Skeletal muscle tissue (tissue), 3 donors: ENCODE measurements at regions not wholly inside any gene's neighbourhood (a gene's known extent, or its start where the extent isn't known, plus 50 kb on each side); places are given as distances from the start of the nearest gene placed in this dataset.

Experiments used
- H3K27ac ChIP-seq: one replicate; pipeline ENCODE4 v1.7.0; 2013; ENCODE audit warnings: mild to moderate bottlenecking, low read depth, low read length, inconsistent platforms
- H3K27me3 ChIP-seq, 3 donors: one replicate each; pipeline ENCODE4 v1.7.0; 2013; ENCODE audit warnings: low read length in 3 of 3; ENCODE audit not compliant: control insufficient read depth in 3 of 3, insufficient read depth in 3 of 3
- H3K36me3 ChIP-seq, 3 donors: one replicate each; pipeline ENCODE4 v1.7.0; 2013; ENCODE audit warnings: low read length in 3 of 3; ENCODE audit not compliant: control insufficient read depth in 3 of 3, insufficient read depth in 3 of 3
- H3K4me1 ChIP-seq, 3 donors: one replicate each; pipeline ENCODE4 v1.7.0; 2013; ENCODE audit warnings: low read length in 3 of 3, mild to moderate bottlenecking in 3 of 3; ENCODE audit not compliant: control insufficient read depth in 3 of 3, insufficient read depth in 3 of 3
- H3K4me3 ChIP-seq, 3 donors: one replicate each; pipeline ENCODE4 v1.7.0; 2013; ENCODE audit warnings: low read length in 3 of 3
- H3K9ac ChIP-seq, 3 donors: one replicate each; pipeline ENCODE4 v1.7.0; 2013; ENCODE audit warnings: low read length in 3 of 3, mild to moderate bottlenecking in 3 of 3, moderate library complexity in 2 of 3, low read depth in 1 of 3
- H3K9me3 ChIP-seq, 3 donors: one replicate each; pipeline ENCODE4 v1.7.0; 2013; ENCODE audit warnings: low read length in 3 of 3; ENCODE audit not compliant: control insufficient read depth in 3 of 3
- donor health status: Osteomylitis.

- H3K27ac ChIP-seq: no peak overlapping the region
These were observed 396.8 kb downstream of the SEC14L1 start for GRCh38 chr17:77537566-77537965.

DNA sequence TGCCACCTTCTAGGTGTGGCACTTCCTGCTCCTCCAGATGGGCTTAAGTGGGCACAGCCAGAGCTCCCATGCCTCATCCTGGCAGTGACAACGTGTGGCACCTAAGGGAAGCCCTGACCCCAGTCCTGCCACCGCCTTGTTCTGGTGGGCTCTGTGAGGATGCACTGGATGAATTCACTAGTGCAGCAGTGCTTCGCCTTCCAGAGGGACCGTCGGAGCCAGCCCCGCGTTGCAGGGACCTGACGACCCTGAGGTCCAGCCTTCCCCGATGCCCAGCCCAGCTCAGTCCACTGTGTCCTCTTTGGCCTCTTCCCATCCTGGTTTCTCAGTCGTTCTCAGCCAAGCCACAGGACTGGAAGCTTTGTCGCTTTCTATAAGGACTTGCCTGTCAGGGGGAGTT is 399.8 kb downstream of the SEC14L1 start:
- no peak overlapping the region for H3K27ac ChIP-seq
- H3K9ac ChIP-seq: no peak overlapping the region
- no peaks in the 10 kb centered on the region for H3K36me3 ChIP-seq
- H3K27me3 ChIP-seq: peaks cover 5 to 14% (median 13%) of the 10 kb centered on the region in 3 donors
- H3K4me1 ChIP-seq: peaks cover 0 to 7% (median 4%) of the 10 kb centered on the region in 3 donors
- no peak overlapping the region for H3K4me3 ChIP-seq
- H3K9me3 ChIP-seq: no peaks in the 10 kb centered on the region

More at GRCh38 chr17:77537566-77537965, 396.8 kb downstream of the SEC14L1 start:
- Histone ChIP-seq H3K27me3 (peaks cover 7 to 15% (median 14%) of the 10 kb centered on the region in 3 donors), H3K4me3 (no peak overlapping the region), H3K9ac (no peak overlapping the region), H3K9me3 (no peaks in the 10 kb centered on the region), H3K36me3 (no peaks in the 10 kb centered on the region), H3K4me1 (peaks cover 0 to 3% (median 2%) of the 10 kb centered on the region in 3 donors)

GRCh38 chr17:77540975-77541374 is 400.2 kb downstream of the SEC14L1 start:
- Histone ChIP-seq H3K4me3 (no peak overlapping the region), H3K4me1 (peaks cover 0 to 7% (median 4%) of the 10 kb centered on the region in 3 donors), H3K9ac (no peak overlapping the region), H3K36me3 (no peaks in the 10 kb centered on the region), H3K9me3 (no peaks in the 10 kb centered on the region), H3K27me3 (peaks cover 3 to 14% (median 12%) of the 10 kb centered on the region in 3 donors), H3K27ac (no peak overlapping the region)

DNA sequence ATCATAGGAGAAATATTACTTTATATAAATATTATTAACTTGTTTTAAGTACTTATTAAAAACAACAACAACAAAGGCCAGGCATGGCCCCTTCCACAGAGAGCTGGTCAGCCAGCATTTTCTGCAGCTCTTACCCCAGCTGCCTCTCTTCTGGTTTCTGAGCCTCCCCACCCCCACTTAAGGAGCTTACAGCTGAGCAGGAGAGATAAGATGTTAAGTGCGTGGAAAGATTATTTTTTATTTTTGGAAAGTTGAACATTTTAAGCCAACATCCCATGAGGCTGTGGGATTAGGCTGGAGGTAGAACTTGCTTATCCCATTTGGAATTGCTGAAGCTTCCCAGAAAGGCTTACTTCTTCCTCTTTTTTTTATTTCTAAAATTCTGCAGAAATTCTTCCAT is 401.2 kb downstream of the SEC14L1 start:
- Histone ChIP-seq H3K27me3 (peaks cover 3 to 14% (median 12%) of the 10 kb centered on the region in 3 donors), H3K4me3 (no peak overlapping the region), H3K27ac (no peak overlapping the region), H3K9ac (no peak overlapping the region), H3K9me3 (no peaks in the 10 kb centered on the region), H3K4me1 (peaks cover 0 to 7% (median 4%) of the 10 kb centered on the region in 3 donors), H3K36me3 (no peaks in the 10 kb centered on the region)

- H3K36me3 ChIP-seq: no peaks in the 10 kb centered on the region
- peaks cover 0 to 7% (median 4%) of the 10 kb centered on the region in 3 donors for H3K4me1 ChIP-seq
- H3K9ac ChIP-seq: no peak overlapping the region
- peaks cover 3 to 14% (median 12%) of the 10 kb centered on the region in 3 donors for H3K27me3 ChIP-seq
- H3K9me3 ChIP-seq: no peaks in the 10 kb centered on the region
- no peak overlapping the region for H3K4me3 ChIP-seq
- H3K27ac ChIP-seq: no peak overlapping the region
These were observed 402.1 kb downstream of the SEC14L1 start for GRCh38 chr17:77542551-77543490.

DNA sequence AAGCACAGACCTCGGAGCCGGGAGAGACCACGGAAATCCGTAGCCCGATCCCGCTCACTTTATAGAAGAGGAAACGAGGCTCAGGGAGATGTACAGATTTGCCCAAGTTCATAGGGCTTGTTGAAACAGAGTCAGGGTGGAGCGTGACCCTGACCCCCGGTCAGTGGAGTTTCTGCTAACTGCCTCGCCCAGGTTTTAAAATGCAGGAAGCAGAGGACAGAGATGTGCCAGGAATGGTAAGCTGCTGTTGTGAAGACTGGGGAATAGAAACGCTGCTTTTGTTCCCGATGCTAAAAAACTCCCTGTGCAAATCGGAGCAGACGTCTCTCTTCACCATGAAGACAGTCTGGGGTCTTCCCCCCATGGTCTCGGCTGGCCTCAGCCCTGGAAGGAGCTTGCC is 403.0 kb downstream of the SEC14L1 start:
- Histone ChIP-seq H3K36me3 (no peaks in the 10 kb centered on the region), H3K4me3 (no peak overlapping the region), H3K27ac (no peak overlapping the region), H3K27me3 (peaks cover 3 to 14% (median 9%) of the 10 kb centered on the region in 3 donors), H3K4me1 (peaks cover 0 to 7% (median 4%) of the 10 kb centered on the region in 3 donors), H3K9ac (no peak overlapping the region), H3K9me3 (no peaks in the 10 kb centered on the region)

DNA sequence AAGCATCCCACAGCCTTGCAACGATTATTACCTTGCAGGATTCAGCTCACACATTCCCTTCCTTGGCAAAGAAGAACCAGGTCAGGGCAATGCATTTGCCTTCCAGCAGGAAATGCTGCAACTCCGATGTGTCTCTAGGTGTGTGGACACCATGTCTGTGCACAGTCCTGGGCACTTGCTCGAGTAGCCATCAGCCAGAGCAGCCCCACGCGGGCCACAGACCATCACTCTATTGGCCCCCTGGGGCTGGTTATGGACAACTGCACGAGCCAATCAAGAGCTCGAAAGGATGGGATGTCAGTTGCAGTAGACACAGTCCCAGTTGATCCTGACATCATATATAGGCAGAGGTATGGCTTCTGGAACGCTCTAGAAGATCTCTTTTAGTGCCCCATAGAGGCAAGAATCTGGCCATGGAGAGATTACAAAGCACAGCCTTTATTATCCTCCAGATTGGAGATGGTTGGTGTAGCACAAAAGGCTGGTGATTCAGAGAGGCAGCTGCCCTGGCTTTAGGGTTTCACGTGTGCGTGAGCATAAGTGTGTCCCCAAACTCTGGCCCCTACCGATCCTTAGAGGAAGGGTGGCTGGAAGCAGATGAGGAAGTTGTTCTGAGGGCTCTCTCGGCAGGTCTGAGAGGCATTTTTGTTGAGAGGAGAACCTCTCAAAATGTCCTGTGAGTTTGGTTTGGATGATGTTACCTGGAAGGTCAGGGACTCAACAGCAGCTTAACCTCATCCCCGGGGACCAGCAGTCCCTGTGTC is 403.8 kb downstream of the SEC14L1 start:
- Histone ChIP-seq H3K9ac (no peak overlapping the region), H3K4me3 (no peak overlapping the region), H3K27ac (no peak overlapping the region), H3K4me1 (peaks cover 0 to 7% (median 4%) of the 10 kb centered on the region in 3 donors), H3K36me3 (no peaks in the 10 kb centered on the region), H3K9me3 (no peaks in the 10 kb centered on the region), H3K27me3 (peaks cover 3 to 14% (median 9%) of the 10 kb centered on the region in 3 donors)

DNA sequence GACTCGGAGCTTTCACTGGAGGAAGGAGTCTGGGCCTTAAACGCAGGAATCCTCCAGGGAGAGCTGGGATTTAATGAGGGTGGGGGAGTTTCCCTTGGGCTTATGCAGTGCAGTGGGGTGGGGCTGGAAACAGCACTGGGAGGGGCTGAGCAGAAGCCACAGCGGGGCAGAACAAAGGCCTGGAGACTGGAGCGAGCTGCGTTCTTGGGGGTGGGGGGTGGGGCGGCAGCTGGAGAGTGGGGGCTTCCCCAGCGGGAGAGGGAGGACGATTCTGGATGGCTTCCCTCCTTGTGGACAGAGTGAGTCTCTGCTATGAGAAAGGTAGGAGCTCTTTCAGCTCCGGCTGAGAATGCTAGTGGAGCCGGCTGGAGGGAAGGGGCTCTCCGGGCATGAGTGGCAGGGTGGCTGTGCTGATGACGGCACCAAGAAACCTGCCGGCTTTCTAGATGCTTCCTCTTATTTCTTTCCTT is 406.0 kb downstream of the SEC14L1 start:
- Histone ChIP-seq H3K9ac (no peak overlapping the region), H3K27me3 (no peaks in the 10 kb centered on the region), H3K9me3 (no peaks in the 10 kb centered on the region), H3K27ac (no peak overlapping the region), H3K36me3 (no peaks in the 10 kb centered on the region), H3K4me1 (peaks cover 0 to 7% (median 4%) of the 10 kb centered on the region in 3 donors), H3K4me3 (no peak overlapping the region)

- peaks cover 0 to 3% (median 0%) of the 10 kb centered on the region in 3 donors for H3K4me1 ChIP-seq
- H3K36me3 ChIP-seq: no peaks in the 10 kb centered on the region
- no peaks in the 10 kb centered on the region for H3K9me3 ChIP-seq
- no peak overlapping the region for H3K9ac ChIP-seq
- no peak overlapping the region for H3K4me3 ChIP-seq
- no peak overlapping the region for H3K27ac ChIP-seq
- H3K27me3 ChIP-seq: no peaks in the 10 kb centered on the region
These were observed 408.2 kb downstream of the SEC14L1 start for GRCh38 chr17:77548967-77549366.
